ENCODE measurements at regions not wholly inside any gene's neighbourhood (a gene's known extent, or its start where the extent isn't known, plus 50 kb on each side); places are given as distances from the start of the nearest gene placed in this dataset.

GRCh38 chr9:85185486-85186217 is 516.1 kb downstream of the NTRK2 start:
- TF ChIP-seq ZFX (IDR thresholded peaks at IDR 0.05): no peak
- TF ChIP-seq CTCF (conservative IDR thresholded peaks at IDR 0.05): no peak
- H3K27ac ChIP-seq: no peak overlapping the region

GRCh38 chr9:85182383-85182782 is 512.9 kb downstream of the NTRK2 start:
- no peak overlapping the region for H3K27ac ChIP-seq
- no peak for TF ChIP-seq CTCF (conservative IDR thresholded peaks at IDR 0.05)
- TF ChIP-seq ZFX (IDR thresholded peaks at IDR 0.05): no peak

- H3K27ac ChIP-seq: no peak overlapping the region
- TF ChIP-seq CTCF (conservative IDR thresholded peaks at IDR 0.05) (no peak), ZFX (IDR thresholded peaks at IDR 0.05) (no peak)
These were observed 508.9 kb downstream of the NTRK2 start for GRCh38 chr9:85178474-85178873.

GRCh38 chr9:85173967-85174366 is 504.4 kb downstream of the NTRK2 start:
- no peak for TF ChIP-seq ZFX (IDR thresholded peaks at IDR 0.05)
- TF ChIP-seq CTCF (conservative IDR thresholded peaks at IDR 0.05): no peak
- no peak overlapping the region for H3K27ac ChIP-seq

- no peak overlapping the region for H3K27ac ChIP-seq
- TF ChIP-seq ZFX (IDR thresholded peaks at IDR 0.05) (no peak), CTCF (conservative IDR thresholded peaks at IDR 0.05) (no peak)
These were observed 502.8 kb downstream of the NTRK2 start for GRCh38 chr9:85172001-85172978.

- TF ChIP-seq CTCF (conservative IDR thresholded peaks at IDR 0.05): no peak
- no peak for TF ChIP-seq ZFX (IDR thresholded peaks at IDR 0.05)
- H3K27ac ChIP-seq: no peak overlapping the region
These were observed 501.6 kb downstream of the NTRK2 start for GRCh38 chr9:85171163-85171562.

- no peak overlapping the region for H3K27ac ChIP-seq
- TF ChIP-seq ZFX (IDR thresholded peaks at IDR 0.05) (no peak), CTCF (conservative IDR thresholded peaks at IDR 0.05) (no peak)
These were observed 498.9 kb downstream of the NTRK2 start for GRCh38 chr9:85168412-85168811.
